ENCODE measurements at regions not wholly inside any gene's neighbourhood (a gene's known extent, or its start where the extent isn't known, plus 50 kb on each side); places are given as distances from the start of the nearest gene placed in this dataset.
"Not testable (repeated sequence)": the region's sequence is repeated elsewhere in the genome, so short reads cannot be mapped to it uniquely, and the experiment has no call there.

GRCh38 chr6:163862701-163863100, 448.2 kb downstream of the QKI start:
- H3K36me3 Mint-ChIP-seq (ENCODE audit: low read depth, unreplicated experiment) = no peaks in the 10 kb centered on the region
- DNase-seq (ENCODE audit: low spot score) = no peak
- no peak overlapping the region for H3K4me3 Mint-ChIP-seq (ENCODE audit: unreplicated experiment)
- no peak overlapping the region for H3K27ac Mint-ChIP-seq (ENCODE audit: unreplicated experiment)
- H3K4me1 Mint-ChIP-seq (ENCODE audit: unreplicated experiment) = no peaks in the 10 kb centered on the region
- no peaks in the 10 kb centered on the region for H3K9me3 Mint-ChIP-seq (ENCODE audit: unreplicated experiment)
- H3K27me3 Mint-ChIP-seq (ENCODE audit: unreplicated experiment) = peaks cover 3% of the 10 kb centered on the region
- TF ChIP-seq, protein P1, sequence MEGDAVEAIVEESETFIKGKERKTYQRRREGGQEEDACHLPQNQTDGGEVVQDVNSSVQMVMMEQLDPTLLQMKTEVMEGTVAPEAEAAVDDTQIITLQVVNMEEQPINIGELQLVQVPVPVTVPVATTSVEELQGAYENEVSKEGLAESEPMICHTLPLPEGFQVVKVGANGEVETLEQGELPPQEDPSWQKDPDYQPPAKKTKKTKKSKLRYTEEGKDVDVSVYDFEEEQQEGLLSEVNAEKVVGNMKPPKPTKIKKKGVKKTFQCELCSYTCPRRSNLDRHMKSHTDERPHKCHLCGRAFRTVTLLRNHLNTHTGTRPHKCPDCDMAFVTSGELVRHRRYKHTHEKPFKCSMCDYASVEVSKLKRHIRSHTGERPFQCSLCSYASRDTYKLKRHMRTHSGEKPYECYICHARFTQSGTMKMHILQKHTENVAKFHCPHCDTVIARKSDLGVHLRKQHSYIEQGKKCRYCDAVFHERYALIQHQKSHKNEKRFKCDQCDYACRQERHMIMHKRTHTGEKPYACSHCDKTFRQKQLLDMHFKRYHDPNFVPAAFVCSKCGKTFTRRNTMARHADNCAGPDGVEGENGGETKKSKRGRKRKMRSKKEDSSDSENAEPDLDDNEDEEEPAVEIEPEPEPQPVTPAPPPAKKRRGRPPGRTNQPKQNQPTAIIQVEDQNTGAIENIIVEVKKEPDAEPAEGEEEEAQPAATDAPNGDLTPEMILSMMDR (IDR thresholded peaks at IDR 0.05; ENCODE audit: unreplicated experiment) = no peak

GRCh38 chr6:163861627-163862026, 447.1 kb downstream of the QKI start:
- no peak for DNase-seq (ENCODE audit: low spot score)
- Mint-ChIP-seq H3K36me3 (ENCODE audit: low read depth, unreplicated experiment) (no peaks in the 10 kb centered on the region), H3K27ac (ENCODE audit: unreplicated experiment) (no peak overlapping the region), H3K4me3 (ENCODE audit: unreplicated experiment) (no peak overlapping the region), H3K27me3 (ENCODE audit: unreplicated experiment) (peaks cover 3% of the 10 kb centered on the region), H3K4me1 (ENCODE audit: unreplicated experiment) (no peaks in the 10 kb centered on the region), H3K9me3 (ENCODE audit: unreplicated experiment) (no peaks in the 10 kb centered on the region)
- TF ChIP-seq, protein P1 (IDR thresholded peaks at IDR 0.05; ENCODE audit: unreplicated experiment) = no peak

- Mint-ChIP-seq H3K27ac (ENCODE audit: unreplicated experiment) (no peak overlapping the region), H3K27me3 (ENCODE audit: unreplicated experiment) (peaks cover 3% of the 10 kb centered on the region), H3K4me1 (ENCODE audit: unreplicated experiment) (no peaks in the 10 kb centered on the region), H3K4me3 (ENCODE audit: unreplicated experiment) (no peak overlapping the region), H3K9me3 (ENCODE audit: unreplicated experiment) (no peaks in the 10 kb centered on the region), H3K36me3 (ENCODE audit: low read depth, unreplicated experiment) (no peaks in the 10 kb centered on the region)
- TF ChIP-seq, protein P1 (IDR thresholded peaks at IDR 0.05; ENCODE audit: unreplicated experiment) = no peak
- no peak for DNase-seq (ENCODE audit: low spot score)
Observed at GRCh38 chr6:163860287-163861081, 446.0 kb downstream of the QKI start.

DNA sequence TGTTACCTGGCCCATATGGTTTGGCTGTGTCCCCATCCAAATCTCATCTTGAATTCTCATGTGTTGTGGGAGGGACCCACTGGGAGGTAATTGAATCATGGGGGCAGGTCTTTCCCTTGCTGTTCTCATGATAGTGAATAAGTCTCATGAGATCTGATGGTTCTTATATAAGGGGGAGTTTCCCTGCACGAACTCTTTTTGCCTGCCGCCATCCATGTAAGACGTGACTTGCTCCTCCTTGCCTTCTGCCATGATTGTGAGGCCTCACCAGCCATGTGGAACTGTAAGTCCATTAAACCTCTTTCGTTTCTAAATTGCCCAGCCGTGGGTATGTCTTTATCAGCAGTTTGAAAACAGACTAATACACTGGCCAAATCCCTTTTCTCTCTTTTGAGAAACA, 444.4 kb downstream of the QKI start:
- not testable (repeated sequence) for H3K27me3 Mint-ChIP-seq (ENCODE audit: unreplicated experiment); H3K27ac Mint-ChIP-seq (ENCODE audit: unreplicated experiment); DNase-seq (ENCODE audit: low spot score); H3K4me3 Mint-ChIP-seq (ENCODE audit: unreplicated experiment); H3K36me3 Mint-ChIP-seq (ENCODE audit: low read depth, unreplicated experiment); H3K4me1 Mint-ChIP-seq (ENCODE audit: unreplicated experiment); H3K9me3 Mint-ChIP-seq (ENCODE audit: unreplicated experiment)

- no peak for DNase-seq (ENCODE audit: low spot score)
- no peak overlapping the region for H3K27ac Mint-ChIP-seq (ENCODE audit: unreplicated experiment)
- H3K36me3 Mint-ChIP-seq (ENCODE audit: low read depth, unreplicated experiment) = no peaks in the 10 kb centered on the region
- H3K4me1 Mint-ChIP-seq (ENCODE audit: unreplicated experiment) = no peaks in the 10 kb centered on the region
- no peaks in the 10 kb centered on the region for H3K27me3 Mint-ChIP-seq (ENCODE audit: unreplicated experiment)
- no peaks in the 10 kb centered on the region for H3K9me3 Mint-ChIP-seq (ENCODE audit: unreplicated experiment)
- H3K4me3 Mint-ChIP-seq (ENCODE audit: unreplicated experiment) = no peak overlapping the region
- TF ChIP-seq, protein P1 (IDR thresholded peaks at IDR 0.05; ENCODE audit: unreplicated experiment) = no peak
Observed at GRCh38 chr6:163857421-163857820, 442.9 kb downstream of the QKI start.
